IMR-90 (cell line): ENCODE measurements at regions not wholly inside any gene's neighbourhood (a gene's known extent, or its start where the extent isn't known, plus 50 kb on each side); places are given as distances from the start of the nearest gene placed in this dataset.

Source experiments
- ATAC-seq: fragments of 200-7000 bp; cut with Tn5 transposase; 2 replicates; pipeline ENCODE4 v1.9.1; 2020; ENCODE audit warnings: low read depth, mild to moderate bottlenecking, moderate library complexity
- BruUV-seq: library from RNA; stranded (reverse); fragments of 400-500 nt; replicated peaks from 2 replicates; lab custom pipeline; 2021; lab: Mats Ljungman, UMichigan
- CTCF ChIA-PET: fragments of 300-600 bp; formaldehyde crosslinking; extraction: SDS; loops from one replicate; lab custom pipeline; 2021; ENCODE audit warnings: antibody characterized with exemption; lab: Yijun Ruan, JAX
- POLR2A ChIA-PET: fragments of 300-600 bp; sonication (Branson Sonifier 250); formaldehyde crosslinking; loops from one replicate; lab custom pipeline; 2022; ENCODE audit warnings: antibody characterized with exemption; ENCODE audit not compliant: unreplicated experiment; lab: Charles Lee
- DNase-seq: peaks from one replicate; pipeline ENCODE4 v3.0.0; 2013
- H2AFZ ChIP-seq: replicated peaks from 2 replicates; pipeline ENCODE3; 2013; ENCODE audit warnings: low read length, mild to moderate bottlenecking; ENCODE audit not compliant: poor library complexity
- H2AK5ac ChIP-seq: 2 replicates; pipeline ENCODE4 v1.6.1; 2013; ENCODE audit warnings: low read depth, low read length, inconsistent platforms
- H2AK9ac ChIP-seq: replicated peaks from 2 replicates; pipeline ENCODE3; 2013; ENCODE audit warnings: mild to moderate bottlenecking, low read depth, low read length, moderate library complexity; ENCODE audit not compliant: poor library complexity
- H2BK120ac ChIP-seq: 2 replicates; pipeline ENCODE4 v1.6.1; 2013; ENCODE audit warnings: low read depth, low read length, inconsistent platforms
- H2BK15ac ChIP-seq: 3 replicates; pipeline ENCODE4 v1.6.1; 2013; ENCODE audit warnings: low read depth, low read length, inconsistent platforms
- H2BK20ac ChIP-seq: 2 replicates; pipeline ENCODE4 v1.6.1; 2013; ENCODE audit warnings: low read depth, mild to moderate bottlenecking, inconsistent platforms, low read length, moderate library complexity
- H2BK5ac ChIP-seq: 2 replicates; pipeline ENCODE4 v1.6.1; 2013; ENCODE audit warnings: mild to moderate bottlenecking, low read depth, low read length, inconsistent platforms; ENCODE audit not compliant: poor library complexity, severe bottlenecking
- H3K14ac ChIP-seq: replicated peaks from 2 replicates; pipeline ENCODE4 v1.6.1; 2013; ENCODE audit warnings: low read depth, low read length, inconsistent platforms
- H3K18ac ChIP-seq: 2 replicates; pipeline ENCODE4 v1.6.1; 2013; ENCODE audit warnings: low read depth, low read length, control low read depth
- H3K23ac ChIP-seq: 2 replicates; pipeline ENCODE4 v1.6.1; 2013; ENCODE audit warnings: low read depth, low read length, inconsistent platforms
- H3K27ac ChIP-seq: 2 replicates; pipeline ENCODE4 v1.5.1; 2013; ENCODE audit warnings: mild to moderate bottlenecking, control low read depth, low read length; ENCODE audit not compliant: insufficient read depth
- H3K27me3 ChIP-seq: 2 replicates; pipeline ENCODE4 v1.6.1; 2013; ENCODE audit warnings: low read length; ENCODE audit not compliant: control insufficient read depth, insufficient read depth
- H3K36me3 ChIP-seq: 2 replicates; pipeline ENCODE4 v1.6.1; 2013; ENCODE audit warnings: low read length, mixed read lengths; ENCODE audit not compliant: control insufficient read depth, insufficient read depth
- H3K4ac ChIP-seq: 2 replicates; pipeline ENCODE4 v1.6.1; 2013; ENCODE audit warnings: low read depth, low read length, inconsistent platforms
- H3K4me1 ChIP-seq: 2 replicates; pipeline ENCODE4 v1.6.1; 2013; ENCODE audit warnings: low read length, mixed read lengths; ENCODE audit not compliant: control insufficient read depth, insufficient read depth
- H3K4me2 ChIP-seq: 2 replicates; pipeline ENCODE4 v1.6.1; 2013; ENCODE audit warnings: low read depth, mild to moderate bottlenecking, control low read depth, low read length, moderate library complexity
- H3K4me3 ChIP-seq: 2 replicates; pipeline ENCODE4 v1.5.1; 2013; ENCODE audit warnings: low read depth, mild to moderate bottlenecking, control low read depth, low read length, moderate library complexity; ENCODE audit not compliant: insufficient read depth
- H3K56ac ChIP-seq: 2 replicates; pipeline ENCODE4 v1.6.1; 2013; ENCODE audit warnings: low read length, inconsistent platforms; ENCODE audit not compliant: insufficient read depth; ENCODE audit errors: extremely low read depth
- H3K79me1 ChIP-seq, 2 experiments: 2 replicates each; pipeline ENCODE4 v1.6.1; 2013; ENCODE audit warnings: low read length in 2 of 2, inconsistent platforms in 1 of 2, low read depth in 1 of 2
- H3K9ac ChIP-seq: 2 replicates; pipeline ENCODE4 v1.6.1; 2013; ENCODE audit warnings: low read depth, low read length, control low read depth
- H3K9me1 ChIP-seq: 2 replicates; pipeline ENCODE4 v1.6.1; 2013; ENCODE audit warnings: low read length, inconsistent platforms; ENCODE audit not compliant: insufficient read depth
- H3K9me3 ChIP-seq: 2 replicates; pipeline ENCODE4 v1.6.1; 2013; ENCODE audit warnings: low read length; ENCODE audit not compliant: control insufficient read depth, insufficient read depth
- H4K20me1 ChIP-seq: 2 replicates; pipeline ENCODE4 v1.6.1; 2013; ENCODE audit warnings: low read length, inconsistent platforms; ENCODE audit not compliant: insufficient read depth
- H4K5ac ChIP-seq: 2 replicates; pipeline ENCODE4 v1.6.1; 2013; ENCODE audit warnings: mild to moderate bottlenecking, low read depth, low read length, control low read depth
- H4K8ac ChIP-seq, 2 experiments: 2 replicates each; pipeline ENCODE4 v1.6.1; 2013; ENCODE audit warnings: low read depth in 2 of 2, low read length in 2 of 2, control low read depth in 1 of 2, inconsistent platforms in 1 of 2
- H4K91ac ChIP-seq: 2 replicates; pipeline ENCODE4 v1.6.1; 2013; ENCODE audit warnings: low read depth, low read length, inconsistent platforms; ENCODE audit not compliant: insufficient read depth
- CHD1 ChIP-seq: IDR thresholded peaks from 2 replicates; pipeline ENCODE4 v1.6.1; 2012; ENCODE audit warnings: low read depth, low read length, improper control_type of control experiment
- ELK1 ChIP-seq: fragments of 150-350 bp; IDR thresholded peaks from 2 replicates; pipeline ENCODE4 v1.6.1; 2016; ENCODE audit warnings: low read depth, mild to moderate bottlenecking, low read length, moderate library complexity, borderline replicate concordance
- FOS ChIP-seq: fragments of 150-350 bp; IDR thresholded peaks from 2 replicates; pipeline ENCODE4 v1.6.1; 2016; ENCODE audit warnings: low read depth, low read length
- RCOR1 ChIP-seq: IDR thresholded peaks from 2 replicates; pipeline ENCODE4 v1.6.1; 2012; ENCODE audit warnings: mild to moderate bottlenecking, low read length, improper control_type of control experiment; ENCODE audit not compliant: insufficient replicate concordance
- SMC3 ChIP-seq: fragments of 150-350 bp; IDR thresholded peaks from 2 replicates; pipeline ENCODE4 v1.6.1; 2016; ENCODE audit warnings: low read depth, mild to moderate bottlenecking, antibody characterized with exemption, low read length, moderate library complexity
- USF2 ChIP-seq: fragments of 150-350 bp; IDR thresholded peaks from 2 replicates; pipeline ENCODE4 v1.6.1; 2017; ENCODE audit warnings: mild to moderate bottlenecking, antibody characterized with exemption, low read length, low read depth
- WGBS, 2 experiments: methylation state at CpG; one replicate each; pipeline versions ENCODE4 v1.1.5 to v1.1.7; 2013; ENCODE audit warnings: missing lambda C conversion rate in 2 of 2; ENCODE audit not compliant: insufficient read length in 1 of 2; ENCODE audit errors: extremely low coverage in 2 of 2; 5-methylcytosine and 5-hydroxymethylcytosine counted together
- dilution Hi-C: fragments of 300-500 bp; cut with HindIII; formaldehyde crosslinking; loops from one replicate; pipeline ENCODE4 v1.14.3; 2018; ENCODE audit warnings: low sequenced_read_pairs; ENCODE audit not compliant: unreplicated experiment
- in situ Hi-C: fragments of 300-500 bp; cut with MboI; formaldehyde crosslinking; loops from 3 replicates; pipeline ENCODE4 v1.14.3; 2019; ENCODE audit warnings: low sequenced_read_pairs, inconsistent platforms, mixed read lengths
- intact Hi-C: fragments of 100-400 bp; cut with micrococcal nuclease; formaldehyde crosslinking; loops from 2 replicates; pipeline ENCODE4 v1.10.0; 2022

GRCh38 chr10:133006806-133007205, 64.4 kb upstream of the CFAP46 start:
- ATAC-seq (no peak), DNase-seq (no peak)
- Histone ChIP-seq H2BK120ac (no peak overlapping the region), H3K14ac (no peak overlapping the region), H3K36me3 (no peaks in the 10 kb centered on the region), H3K9ac (no peak overlapping the region), H3K4me2 (no peak overlapping the region), H3K27ac (no peak overlapping the region), H2BK5ac (no peak overlapping the region), H4K8ac (no peak overlapping the region), H3K79me1 (no peaks in the 10 kb centered on the region), H4K5ac (no peak overlapping the region), H4K20me1 (no peaks in the 10 kb centered on the region), H3K4ac (no peak overlapping the region), H3K18ac (no peak overlapping the region), H2BK20ac (no peak overlapping the region), H3K4me1 (no peaks in the 10 kb centered on the region), H2BK15ac (no peak overlapping the region), H3K4me3 (no peak overlapping the region), H3K9me1 (no peaks in the 10 kb centered on the region), H4K91ac (no peak overlapping the region), H3K23ac (no peak overlapping the region), H3K56ac (no peak overlapping the region), H3K9me3 (peaks cover 3% of the 10 kb centered on the region), H3K27me3 (peaks cover 1% of the 10 kb centered on the region; the same call in 1 of the 2 replicates), H2AK9ac (no peak overlapping the region), H2AK5ac (no peak overlapping the region), H2AFZ (no peak overlapping the region)
- POLR2A ChIA-PET, result no interaction called here
- CTCF ChIA-PET, result no interaction called here
- dilution Hi-C loops (no loop called here), intact Hi-C loops (no loop called here), in situ Hi-C loops (no loop called here)
- TF ChIP-seq SMC3 (no peak), ELK1 (no peak), USF2 (no peak), CHD1 (no peak), RCOR1 (no peak), FOS (no peak)
- WGBS, 2 experiments, result 62% methylated on average over 3 of the region's 18 CpGs; no CpG with 5 or more reads in 1 of the 2 experiments
- BruUV-seq, result no TSS peak
